HG03378 (cell line): ENCODE measurements at regions not wholly inside any gene's neighbourhood (a gene's known extent, or its start where the extent isn't known, plus 50 kb on each side); places are given as distances from the start of the nearest gene placed in this dataset.
"Not testable (repeated sequence)": the region's sequence is repeated elsewhere in the genome, so short reads cannot be mapped to it uniquely, and the experiment has no call there.

Source experiments
- ATAC-seq: cut with Tn5 transposase; IDR thresholded peaks from one replicate; pipeline ENCODE4 v1.9.1; 2021; ENCODE audit warnings: mild to moderate bottlenecking, moderate library complexity; ENCODE audit not compliant: unreplicated experiment

DNA sequence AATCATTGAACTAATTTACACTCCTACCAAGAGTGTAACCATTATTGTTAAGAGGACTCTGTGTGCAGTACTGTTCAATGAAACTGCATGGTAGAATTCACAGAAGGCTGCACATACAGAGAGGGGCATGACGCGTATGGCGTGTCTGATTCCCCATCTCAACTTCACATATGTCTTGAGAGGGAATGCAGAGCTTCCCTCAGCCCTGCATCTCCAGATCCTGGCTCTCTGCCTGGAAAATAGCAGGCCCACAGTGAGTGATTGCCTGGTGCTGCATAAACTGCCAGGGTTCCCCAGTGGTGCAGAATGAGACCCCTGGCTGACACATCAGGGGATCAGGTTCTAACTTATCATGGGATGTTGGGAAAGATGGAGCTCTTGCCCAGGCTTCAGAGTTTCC is 260.2 kb upstream of the ISX start:
- no peak for ATAC-seq

GRCh38 chr22:34808618-34809017 is 257.3 kb upstream of the ISX start:
- ATAC-seq, result no peak

DNA sequence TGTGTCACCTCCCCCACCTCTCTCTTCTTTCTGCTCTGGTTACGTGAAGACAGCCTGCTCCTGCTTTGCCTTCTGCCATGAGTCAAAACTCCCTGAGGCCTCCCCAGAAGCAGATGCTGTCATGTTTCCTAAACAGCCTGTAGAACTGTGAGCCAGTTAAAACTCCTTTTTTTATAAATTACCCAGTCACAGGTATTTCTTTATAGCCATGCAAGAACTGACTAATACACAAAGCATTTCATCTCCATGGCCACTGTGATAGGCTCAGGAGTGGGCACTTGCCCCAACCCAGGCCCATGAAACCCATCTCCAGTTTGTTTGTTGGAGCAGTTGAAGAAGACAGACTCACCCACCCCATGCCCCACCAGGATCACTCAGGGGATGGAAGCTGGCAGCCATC is 253.3 kb upstream of the ISX start:
- ATAC-seq, result no peak

DNA sequence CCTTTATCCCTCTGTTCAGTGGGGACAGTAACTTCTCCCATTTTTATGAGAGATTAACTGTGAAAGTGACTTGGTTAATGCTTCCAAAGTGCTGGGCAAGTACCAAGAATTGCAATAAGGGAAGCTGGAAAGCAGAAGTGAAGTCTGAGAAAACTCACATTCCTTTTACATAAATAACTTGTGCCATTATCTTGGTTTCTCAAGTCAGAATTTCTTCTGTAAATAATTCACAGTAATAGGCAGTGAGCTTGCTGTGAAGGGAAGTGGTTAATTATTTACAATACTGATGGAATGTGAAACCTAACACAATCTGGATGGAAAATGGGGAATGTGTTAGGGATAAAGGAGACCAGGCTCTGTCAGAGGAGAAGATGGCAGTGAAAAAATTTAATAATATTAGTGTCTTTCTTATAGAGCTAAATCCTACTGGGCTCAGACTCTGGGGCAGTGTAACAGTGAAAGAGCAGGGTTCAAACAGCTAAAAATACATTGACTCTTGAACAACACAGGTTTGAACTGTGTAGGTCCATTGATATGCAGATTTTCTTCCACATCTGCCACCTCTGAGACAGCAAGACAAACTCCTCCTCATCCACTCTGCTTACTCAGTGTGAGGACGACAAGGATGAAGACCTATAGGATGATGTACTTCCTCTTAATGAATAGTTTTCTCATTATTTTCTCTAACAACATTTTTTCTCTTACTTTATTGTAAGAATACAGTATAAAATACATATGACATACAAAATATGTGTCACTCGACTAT is 251.5 kb upstream of the ISX start:
- ATAC-seq, result no peak

- no peak for ATAC-seq
Measured at GRCh38 chr22:34829485-34829884, 236.5 kb upstream of the ISX start.

DNA sequence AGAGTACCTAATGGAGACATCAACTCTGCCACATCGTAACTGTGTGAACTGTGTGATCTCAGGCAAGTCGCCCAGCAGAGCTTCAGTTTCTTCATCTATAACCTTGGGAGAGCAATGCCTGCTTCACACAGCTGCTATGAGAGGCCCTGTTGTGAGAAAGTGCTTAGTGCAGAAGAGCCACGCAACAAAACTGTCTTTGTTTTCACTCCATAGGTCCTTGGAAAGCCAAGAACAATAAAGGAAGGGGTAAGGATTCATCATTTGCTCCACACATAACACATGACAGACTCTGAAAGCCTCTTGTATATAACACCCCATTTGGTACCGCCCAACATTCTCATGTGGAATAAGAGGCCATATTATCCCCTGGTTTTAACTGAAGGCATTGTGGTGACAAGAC is 231.9 kb upstream of the ISX start:
- ATAC-seq, result no peak

DNA sequence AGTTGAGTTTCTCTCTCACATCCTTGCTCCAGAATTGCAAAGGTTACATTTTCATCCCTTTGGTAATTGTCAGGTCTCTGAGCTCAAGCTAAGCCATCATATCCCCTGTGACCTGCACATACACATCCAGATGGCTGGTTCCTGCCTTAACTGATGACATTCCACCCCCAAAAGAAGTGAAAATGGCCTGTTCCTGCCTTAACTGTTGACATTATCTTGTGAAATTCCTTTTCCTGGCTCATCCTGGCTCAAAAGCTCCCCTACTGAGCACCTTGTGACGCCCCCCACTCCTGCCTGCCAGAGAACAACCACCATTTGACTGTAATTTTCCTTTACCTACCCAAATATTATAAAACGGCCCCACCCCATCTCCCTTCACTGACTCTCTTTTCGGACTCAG is 231.4 kb upstream of the ISX start:
- ATAC-seq, result not testable (repeated sequence)

GRCh38 chr22:34841331-34841771 is 224.6 kb upstream of the ISX start:
- no peak for ATAC-seq

GRCh38 chr22:34841911-34842310 is 224.0 kb upstream of the ISX start:
- ATAC-seq, result no peak

GRCh38 chr22:34842630-34843029 is 223.3 kb upstream of the ISX start:
- no peak for ATAC-seq

DNA sequence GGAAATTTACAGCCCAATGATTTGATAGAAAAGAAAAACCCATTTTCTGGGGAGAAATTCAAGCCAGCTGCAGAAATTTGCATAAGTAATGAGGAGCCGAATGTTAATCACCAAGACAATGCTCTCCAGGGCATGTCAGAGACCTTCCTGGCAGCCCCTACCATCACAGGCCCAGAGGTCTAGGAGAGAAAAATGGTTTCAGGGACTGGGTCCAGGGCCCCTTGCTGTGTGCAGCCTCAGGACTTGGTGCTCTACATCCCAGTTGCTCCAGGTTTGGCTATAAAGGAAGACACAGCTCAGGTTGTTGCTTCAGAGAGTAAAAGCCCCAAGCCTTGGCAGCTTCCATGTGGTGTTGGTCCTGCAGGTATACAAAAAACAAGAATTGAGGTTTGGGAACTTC is 222.2 kb upstream of the ISX start:
- not testable (repeated sequence) for ATAC-seq

DNA sequence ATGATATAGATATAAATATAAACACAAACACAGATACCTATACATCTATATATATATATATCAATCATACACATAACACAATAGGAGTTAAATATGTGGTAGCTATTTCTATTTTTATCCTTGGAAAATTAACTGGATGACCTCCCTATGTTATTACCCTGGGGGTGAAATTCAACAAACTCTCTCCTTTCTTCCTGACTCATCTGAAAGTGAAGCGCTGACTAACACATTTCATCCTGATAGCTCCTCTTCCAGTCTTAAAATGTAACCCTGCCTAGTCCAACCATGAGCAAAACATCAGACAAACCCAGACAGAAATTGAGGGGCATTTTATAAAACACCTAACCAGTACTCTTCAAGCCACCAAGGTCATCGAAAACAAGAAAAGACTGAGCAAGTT is 220.6 kb upstream of the ISX start:
- ATAC-seq, result no peak

DNA sequence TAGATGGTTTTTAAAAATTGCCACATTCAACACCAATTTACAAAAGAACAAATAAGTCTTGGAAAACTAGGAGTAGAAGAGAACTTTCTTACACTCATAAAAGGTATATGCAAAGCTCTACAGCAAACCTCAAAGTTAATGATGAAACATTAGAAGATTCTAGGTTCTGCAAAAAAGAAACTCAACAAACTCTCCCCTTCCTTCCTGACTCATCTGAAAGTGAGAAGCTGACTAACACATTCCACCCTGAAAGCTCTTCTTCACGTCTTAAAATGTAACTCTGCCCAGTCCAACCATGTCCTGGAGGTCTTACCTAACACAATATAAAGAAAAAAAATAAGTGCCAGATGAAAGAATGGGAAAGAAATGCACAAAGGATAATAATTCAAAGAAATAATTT is 218.9 kb upstream of the ISX start:
- peak; percentile 64 for ATAC-seq

DNA sequence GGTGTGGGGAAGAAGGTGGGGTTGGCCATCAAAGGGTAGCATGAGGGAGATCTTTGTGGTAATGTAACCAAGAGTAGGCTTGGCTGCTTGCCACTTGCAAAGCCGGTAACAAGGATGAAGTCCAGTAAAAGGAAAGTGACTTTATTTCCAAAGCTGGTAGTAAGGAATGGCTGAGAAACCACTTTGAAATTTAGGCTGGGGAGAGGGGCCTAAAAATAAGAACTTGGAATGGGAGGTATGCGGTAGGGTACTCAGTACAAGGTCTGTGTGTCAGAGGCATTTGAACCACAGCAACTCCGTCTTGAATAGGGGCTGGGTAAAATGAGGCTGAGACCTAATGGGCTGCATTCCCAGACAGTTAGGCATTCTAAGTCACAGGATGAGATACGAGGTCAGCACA is 216.0 kb upstream of the ISX start:
- no peak for ATAC-seq

DNA sequence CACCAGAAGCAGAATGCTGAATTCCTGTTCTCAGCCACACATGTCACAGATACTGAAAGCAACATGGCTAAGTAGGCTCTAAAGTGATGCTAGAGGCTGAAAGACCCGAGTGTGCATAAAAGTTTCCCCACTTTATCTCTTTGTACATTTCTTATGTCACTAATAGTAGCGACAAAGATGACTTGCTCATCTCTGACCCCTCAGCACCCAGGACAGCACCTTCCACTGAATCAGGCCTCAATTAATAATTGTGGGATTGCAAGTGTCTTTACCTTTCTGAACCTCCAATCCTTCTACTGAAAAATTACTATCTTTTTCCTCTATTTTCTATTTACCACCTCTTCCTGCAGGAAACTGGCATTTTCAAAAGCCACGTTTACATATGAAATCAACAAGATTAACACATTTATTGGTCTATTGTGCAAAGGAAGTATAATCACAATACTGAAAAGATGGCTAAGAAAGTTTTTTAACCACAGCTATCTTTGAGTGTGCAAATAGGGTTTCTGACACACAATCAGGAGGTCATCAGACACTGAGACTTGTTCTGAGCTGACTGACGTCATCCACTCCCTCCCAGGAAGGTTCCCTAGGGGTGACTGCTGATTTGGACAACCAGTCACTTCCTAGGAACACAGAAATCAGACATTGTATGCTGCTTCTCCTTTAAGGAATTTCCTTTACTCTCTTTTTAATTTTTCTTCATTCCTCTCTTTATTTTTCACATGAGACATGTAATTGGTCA is 213.9 kb upstream of the ISX start:
- ATAC-seq, result no peak

GRCh38 chr22:34855471-34855870 is 210.5 kb upstream of the ISX start:
- ATAC-seq, result no peak

DNA sequence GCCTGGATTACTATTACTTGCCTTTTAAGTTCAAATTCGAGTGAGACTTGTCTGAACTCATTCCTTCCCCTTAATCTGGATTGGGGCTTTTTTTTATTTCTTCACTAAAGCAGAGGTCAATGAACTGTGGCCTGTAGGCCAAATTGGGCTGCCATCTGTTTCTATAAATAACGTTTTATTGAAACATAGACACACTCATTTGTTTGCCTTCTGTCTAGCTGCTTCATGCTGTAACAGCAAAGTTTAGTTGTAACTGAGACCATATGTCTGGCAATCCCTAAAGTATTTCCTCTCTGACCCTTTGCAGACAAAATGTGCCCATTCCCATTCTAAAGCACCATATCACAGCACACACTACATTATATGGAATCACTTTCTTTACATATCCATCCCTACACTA is 207.9 kb upstream of the ISX start:
- ATAC-seq, result no peak

DNA sequence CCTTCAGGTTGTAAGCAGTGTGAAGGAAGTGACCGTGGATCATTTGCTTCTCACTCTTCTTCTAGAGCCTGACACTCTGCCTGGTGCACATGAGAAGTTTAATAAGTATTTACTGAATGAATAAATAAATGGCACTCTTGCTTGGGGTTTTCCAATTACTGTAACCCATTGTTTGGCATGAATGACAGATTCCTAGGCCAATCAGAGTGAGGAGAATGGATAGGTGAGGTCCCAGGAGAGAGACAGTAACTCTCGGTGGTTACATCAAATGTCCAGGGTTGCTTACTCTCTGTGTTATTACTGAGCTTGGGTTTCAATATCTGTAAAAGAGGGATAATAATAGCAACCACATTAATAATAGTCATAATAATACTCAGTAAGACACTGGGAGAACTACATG is 204.2 kb upstream of the ISX start:
- ATAC-seq, result no peak

- no peak for ATAC-seq
Measured at GRCh38 chr22:34866081-34866480, 199.9 kb upstream of the ISX start.

- no peak for ATAC-seq
Measured at GRCh38 chr22:34866495-34867131, 199.3 kb upstream of the ISX start.

DNA sequence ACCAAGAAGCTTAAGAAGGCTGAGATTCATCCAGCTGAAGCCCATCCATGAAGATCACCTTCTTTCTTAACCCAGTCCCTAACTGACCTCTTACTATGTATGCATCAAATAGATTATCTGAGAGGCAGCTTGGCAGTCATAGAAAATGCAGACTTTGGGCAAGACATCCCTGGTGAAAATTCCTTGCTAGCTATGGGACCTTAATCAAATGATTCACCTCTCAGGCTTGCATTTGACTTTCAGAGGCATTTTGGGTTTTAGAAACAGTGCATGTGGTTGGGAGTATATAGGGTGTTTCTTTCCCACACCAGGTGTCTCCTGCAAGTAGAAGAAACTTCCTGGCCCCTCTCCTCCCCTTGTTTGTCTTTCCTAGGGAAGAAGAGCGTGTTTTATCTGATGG is 188.5 kb upstream of the ISX start:
- no peak for ATAC-seq

DNA sequence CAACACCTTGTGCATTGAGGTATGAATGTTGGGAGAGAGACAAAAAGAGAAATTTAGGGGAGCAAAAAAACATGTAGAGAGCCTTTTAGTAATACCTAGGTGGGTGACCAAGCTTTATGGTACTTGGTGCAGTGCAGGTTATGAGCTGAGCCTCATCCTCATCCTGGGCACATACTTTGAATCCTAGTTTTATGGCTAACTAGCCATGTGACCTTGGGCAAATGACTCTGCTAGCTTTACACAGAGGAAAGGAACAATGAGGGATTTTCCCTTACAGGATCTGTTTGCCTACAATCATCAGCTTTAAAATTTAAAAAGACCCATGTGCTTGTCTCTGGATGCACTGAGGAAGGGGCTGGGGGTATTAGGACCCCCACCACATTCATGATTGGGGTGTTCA is 187.8 kb upstream of the ISX start:
- ATAC-seq, result no peak
